Smooth muscle cell (in vitro differentiated cells): ENCODE measurements at regions not wholly inside any gene's neighbourhood (a gene's known extent, or its start where the extent isn't known, plus 50 kb on each side); places are given as distances from the start of the nearest gene placed in this dataset.

Experiments
- DNase-seq: peaks from one replicate; lab custom pipeline; 2025; ENCODE audit not compliant: unreplicated experiment; lab: John Stamatoyannopoulos, UW
- H2AFZ ChIP-seq: fragments of 200-600 bp; sonication (generic); 2 replicates; pipeline ENCODE4 v1.6.0; 2016; ENCODE audit warnings: antibody characterized with exemption, low read depth, mild to moderate bottlenecking
- H3F3A ChIP-seq: fragments of 200-600 bp; sonication (generic); 2 replicates; pipeline ENCODE4 v1.6.0; 2017; ENCODE audit warnings: antibody characterized with exemption, low read depth
- H3K27ac ChIP-seq: fragments of 200-600 bp; sonication (generic); 2 replicates; pipeline ENCODE4 v1.5.1; 2016; ENCODE audit warnings: low read depth, mild to moderate bottlenecking
- H3K27me3 ChIP-seq: fragments of 200-600 bp; sonication (generic); 2 replicates; pipeline ENCODE4 v1.6.1; 2016; ENCODE audit warnings: low read depth, mild to moderate bottlenecking
- H3K36me3 ChIP-seq: fragments of 200-600 bp; sonication (generic); 2 replicates; pipeline ENCODE4 v1.5.1; 2016; ENCODE audit warnings: low read depth
- H3K4me1 ChIP-seq: fragments of 200-600 bp; sonication (generic); 2 replicates; pipeline ENCODE4 v1.5.1; 2016; ENCODE audit warnings: low read depth
- H3K4me2 ChIP-seq: fragments of 200-600 bp; sonication (generic); 2 replicates; pipeline ENCODE4 v1.6.0; 2016; ENCODE audit warnings: mild to moderate bottlenecking
- H3K4me3 ChIP-seq: fragments of 200-600 bp; sonication (generic); 2 replicates; pipeline ENCODE4 v1.5.1; 2016; ENCODE audit warnings: mild to moderate bottlenecking
- H3K79me2 ChIP-seq: fragments of 200-600 bp; sonication (generic); 2 replicates; pipeline ENCODE4 v1.6.0; 2016; ENCODE audit warnings: low read depth, mild to moderate bottlenecking
- H3K9ac ChIP-seq: fragments of 200-600 bp; sonication (generic); 2 replicates; pipeline ENCODE4 v1.6.0; 2016; ENCODE audit warnings: low read depth
- H3K9me3 ChIP-seq: fragments of 200-600 bp; sonication (generic); replicated peaks from 2 replicates; pipeline ENCODE4 v1.5.1; 2016; ENCODE audit warnings: low read depth
- H4K20me1 ChIP-seq: fragments of 200-600 bp; sonication (generic); 2 replicates; pipeline ENCODE4 v1.6.0; 2016; ENCODE audit warnings: low read depth
- CTCF ChIP-seq: fragments of 200-600 bp; sonication (generic); IDR thresholded peaks from 2 replicates; pipeline ENCODE4 v1.5.1; 2017; ENCODE audit warnings: borderline replicate concordance, mild to moderate bottlenecking, antibody characterized with exemption; ENCODE audit not compliant: insufficient read depth, poor library complexity, severe bottlenecking
- WGBS: methylation state at CpG from one replicate; pipeline ENCODE4 v1.1.7; 2016; ENCODE audit warnings: low lambda C conversion rate; 5-methylcytosine and 5-hydroxymethylcytosine counted together

- TF ChIP-seq CTCF = no peak
- Histone ChIP-seq H3K4me2 (no peak overlapping the region), H3K9ac (no peak overlapping the region), H3F3A (no peaks in the 10 kb centered on the region), H3K36me3 (no peaks in the 10 kb centered on the region), H3K27me3 (no peaks in the 10 kb centered on the region), H3K4me1 (no peaks in the 10 kb centered on the region), H3K27ac (no peak overlapping the region), H3K79me2 (no peaks in the 10 kb centered on the region), H3K4me3 (no peak overlapping the region), H4K20me1 (no peaks in the 10 kb centered on the region), H3K9me3 (no peaks in the 10 kb centered on the region), H2AFZ (no peak overlapping the region)
- no peak for DNase-seq
- 96% methylated on average over 3 of the region's 3 CpGs for WGBS
Measured at GRCh38 chr15:56814429-56814828, 81.1 kb upstream of the ZNF280D start.

- H3K4me2 ChIP-seq = no peak overlapping the region
Measured at GRCh38 chr15:56813995-56814394, 80.7 kb upstream of the ZNF280D start.

GRCh38 chr15:56812961-56813360 is 79.7 kb upstream of the ZNF280D start:
- Histone ChIP-seq H3K9me3 (no peaks in the 10 kb centered on the region), H3K9ac (no peak overlapping the region), H2AFZ (no peak overlapping the region), H3K27ac (no peak overlapping the region), H3K4me2 (no peak overlapping the region), H3K36me3 (no peaks in the 10 kb centered on the region), H3K79me2 (no peaks in the 10 kb centered on the region), H3F3A (no peaks in the 10 kb centered on the region), H3K27me3 (no peaks in the 10 kb centered on the region), H4K20me1 (no peaks in the 10 kb centered on the region), H3K4me3 (no peak overlapping the region), H3K4me1 (no peaks in the 10 kb centered on the region)
- no peak for DNase-seq
- TF ChIP-seq CTCF = no peak

More at GRCh38 chr15:56813995-56814394, 80.7 kb upstream of the ZNF280D start:
- Histone ChIP-seq H3K79me2 (no peaks in the 10 kb centered on the region), H3F3A (no peaks in the 10 kb centered on the region), H3K4me1 (no peaks in the 10 kb centered on the region), H3K27me3 (no peaks in the 10 kb centered on the region), H3K4me3 (no peak overlapping the region), H3K9me3 (no peaks in the 10 kb centered on the region), H4K20me1 (no peaks in the 10 kb centered on the region), H3K9ac (no peak overlapping the region), H2AFZ (no peak overlapping the region), H3K27ac (no peak overlapping the region), H3K36me3 (no peaks in the 10 kb centered on the region)
- WGBS = 4% methylated on average over 1 of the region's 1 CpG
- no peak for DNase-seq
- TF ChIP-seq CTCF = no peak

- H4K20me1 ChIP-seq = no peaks in the 10 kb centered on the region
Measured at GRCh38 chr15:56812221-56812620, 78.9 kb upstream of the ZNF280D start.

More at GRCh38 chr15:56812221-56812620, 78.9 kb upstream of the ZNF280D start:
- no peak for TF ChIP-seq CTCF
- Histone ChIP-seq H3K9me3 (peaks cover 4% of the 10 kb centered on the region), H3K9ac (no peak overlapping the region), H3K36me3 (no peaks in the 10 kb centered on the region), H2AFZ (no peak overlapping the region), H3K27ac (no peak overlapping the region), H3K79me2 (no peaks in the 10 kb centered on the region), H3F3A (no peaks in the 10 kb centered on the region), H3K4me2 (no peak overlapping the region), H3K27me3 (no peaks in the 10 kb centered on the region), H3K4me3 (no peak overlapping the region), H3K4me1 (no peaks in the 10 kb centered on the region)
- 24% methylated on average over 3 of the region's 3 CpGs for WGBS
- DNase-seq = no peak
